HepG2 (cell line): ENCODE measurements at regions not wholly inside any gene's neighbourhood (a gene's known extent, or its start where the extent isn't known, plus 50 kb on each side); places are given as distances from the start of the nearest gene placed in this dataset.

Source experiments
- ATAC-seq: fragments of 200-7000 bp; cut with Tn5 transposase; 3 replicates; pipeline ENCODE4 v1.9.1; 2020; ENCODE audit warnings: mild to moderate bottlenecking, moderate library complexity
- BruUV-seq: library from RNA; stranded (reverse); fragments of 400-500 nt; replicated peaks from 2 replicates; lab custom pipeline; 2021; lab: Mats Ljungman, UMichigan
- CTCF ChIA-PET: fragments of 300-600 bp; formaldehyde crosslinking; extraction: SDS; loops from one replicate; lab custom pipeline; 2021; ENCODE audit warnings: low total read pairs, inconsistent platforms, low intra/inter-chr PET ratio; lab: Yijun Ruan, JAX
- POLR2A ChIA-PET: fragments of 350-600 bp; sonication (Branson Sonifier 250); formaldehyde crosslinking; loops from one replicate; lab custom pipeline; 2020; ENCODE audit warnings: antibody characterized with exemption, inconsistent platforms; lab: Yijun Ruan, JAX
- DNase-seq: peaks from one replicate; pipeline ENCODE4 v3.0.0-alpha.2; 2015; ENCODE audit warnings: low spot score
- FAIRE-seq: peaks from 3 replicates; lab custom pipeline; 2011; peaks lifted over from hg19 to GRCh38; lab: Jason Lieb, UNC
- H2AFZ ChIP-seq: one replicate; pipeline ENCODE4 v1.6.1; 2011; ENCODE audit warnings: low read length, inconsistent platforms
- H3K27ac ChIP-seq: fragments of 300-600 bp; 3 replicates; pipeline ENCODE4 v1.8.0; 2011; ENCODE audit warnings: mixed run types, mild to moderate bottlenecking, mixed read lengths, low read length, inconsistent platforms; ENCODE audit not compliant: insufficient read depth; ENCODE audit errors: extremely low read length
- H3K27me3 ChIP-seq, 2 experiments: fragments of 200-600 bp in 1 of 2; 2 replicates in 1 of 2; 3 replicates in 1 of 2; pipeline versions ENCODE4 v1.6.0 to v1.8.0; 2011; ENCODE audit warnings: low read length in 2 of 2, mild to moderate bottlenecking in 2 of 2, moderate library complexity in 2 of 2, inconsistent platforms in 1 of 2; ENCODE audit not compliant: insufficient read depth in 2 of 2, control insufficient read depth in 1 of 2
- H3K36me3 ChIP-seq, 2 experiments: fragments of 200-600 bp in 1 of 2; replicated peaks in 1 of 2; 2 replicates in 1 of 2; 3 replicates in 1 of 2; pipeline versions ENCODE4 v1.5.1 to v1.8.0; 2011; ENCODE audit warnings: low read length in 2 of 2, inconsistent platforms in 1 of 2; ENCODE audit not compliant: insufficient read depth in 2 of 2, control insufficient read depth in 1 of 2
- H3K4me1 ChIP-seq: 2 replicates; pipeline ENCODE4 v1.5.1; 2012; ENCODE audit warnings: low read length, inconsistent platforms; ENCODE audit not compliant: insufficient read depth
- H3K4me2 ChIP-seq: 2 replicates; pipeline ENCODE4 v1.6.0; 2011; ENCODE audit warnings: low read depth, low read length, inconsistent platforms
- H3K4me3 ChIP-seq, 3 experiments: fragments of 200-600 bp in 1 of 3; sonication (generic), shearing (Covaris generic) in 1 of 3; replicated peaks in 1 of 3; 2 replicates each; pipeline ENCODE4 v1.5.1; 2011 to 2016; ENCODE audit warnings: low read length in 3 of 3, inconsistent platforms in 2 of 3, low read depth in 2 of 3, mild to moderate bottlenecking in 2 of 3, control low read depth in 1 of 3, mixed read lengths in 1 of 3; ENCODE audit not compliant: insufficient read depth in 1 of 3
- H3K79me2 ChIP-seq: one replicate; pipeline ENCODE4 v1.6.1; 2011; ENCODE audit warnings: low read length, inconsistent platforms; ENCODE audit not compliant: insufficient read depth
- H3K9ac ChIP-seq: 2 replicates; pipeline ENCODE4 v1.6.0; 2011; ENCODE audit warnings: mild to moderate bottlenecking, low read depth, low read length, inconsistent platforms; ENCODE audit not compliant: insufficient read depth
- H3K9me3 ChIP-seq: 2 replicates; pipeline ENCODE4 v1.5.1; 2012; ENCODE audit warnings: mild to moderate bottlenecking, low read length
- H4K20me1 ChIP-seq: 2 replicates; pipeline ENCODE4 v1.6.0; 2011; ENCODE audit warnings: inconsistent platforms, mild to moderate bottlenecking, low read length, moderate library complexity; ENCODE audit not compliant: insufficient read depth
- RAD51 ChIP-seq: fragments of 450-650 bp; IDR thresholded peaks from 2 replicates; pipeline ENCODE4 v1.6.1; 2016; ENCODE audit warnings: borderline replicate concordance
- ZNF18 ChIP-seq: sonication (generic); formaldehyde crosslinking; IDR thresholded peaks from 2 replicates; pipeline ENCODE4 v1.8.0; 2022; ENCODE audit warnings: mild to moderate bottlenecking, missing genetic modification reagents; ENCODE audit not compliant: insufficient replicate concordance
- WGBS: methylation state at CpG from one replicate; pipeline ENCODE4 v1.1.6; 2017; ENCODE audit warnings: low lambda C conversion rate; 5-methylcytosine and 5-hydroxymethylcytosine counted together
- in situ Hi-C: cut with HindIII; loops from 2 replicates; pipeline ENCODE4 v1.10.0; 2017; ENCODE audit warnings: low pct_unique_long_range_greater_than_20kb; ENCODE audit not compliant: extremely low pct_ligation_motif_present
- intact Hi-C: fragments of 100-400 bp; cut with micrococcal nuclease; formaldehyde crosslinking; loops from one replicate; pipeline ENCODE4 v1.10.0; 2022; ENCODE audit not compliant: unreplicated experiment

- Histone ChIP-seq H3K79me2 (no peaks in the 10 kb centered on the region), H3K36me3 (no peaks in the 10 kb centered on the region), H3K9ac (no peak overlapping the region), H3K4me1 (no peaks in the 10 kb centered on the region), H3K27me3 (no peaks in the 10 kb centered on the region; a peak in 1 of 5 replicates), H3K9me3 (peaks cover 48% of the 10 kb centered on the region), H4K20me1 (no peaks in the 10 kb centered on the region), H3K4me2 (no peak overlapping the region), H2AFZ (no peak overlapping the region), H3K27ac (no peak overlapping the region), H3K4me3 (no peak overlapping the region)
- CTCF ChIA-PET: no interaction called here
- no peak for FAIRE-seq
- WGBS: 0% methylated on average over 2 of the region's 2 CpGs
- DNase-seq: no peak
- no peak for ATAC-seq
- no peak for TF ChIP-seq RAD51
- in situ Hi-C loops: no loop called here
- intact Hi-C loops: no loop called here
- no TSS peak for BruUV-seq
- POLR2A ChIA-PET: no interaction called here
Measured at GRCh38 chr11:127804747-127805400, 782.5 kb downstream of the ETS1 start.

- no peaks in the 10 kb centered on the region; a peak in 1 of 5 replicates for H3K27me3 ChIP-seq
- H3K4me3 ChIP-seq: no peak overlapping the region
- intact Hi-C loops (no loop called here), in situ Hi-C loops (no loop called here)
- H3K36me3 ChIP-seq: no peaks in the 10 kb centered on the region
- H3K4me2 ChIP-seq: no peak overlapping the region
- H2AFZ ChIP-seq: no peak overlapping the region
- no peak for TF ChIP-seq ZNF18 (CRISPR knock-in tag)
- H3K27ac ChIP-seq: no peak overlapping the region
- ChIA-PET CTCF (no interaction called here), POLR2A (no interaction called here)
- FAIRE-seq (no peak), DNase-seq (no peak), ATAC-seq (no peak)
- H4K20me1 ChIP-seq: no peaks in the 10 kb centered on the region
- no TSS peak for BruUV-seq
- H3K9ac ChIP-seq: no peak overlapping the region
- H3K79me2 ChIP-seq: no peaks in the 10 kb centered on the region
- no peaks in the 10 kb centered on the region for H3K4me1 ChIP-seq
- peaks cover 45% of the 10 kb centered on the region for H3K9me3 ChIP-seq
Measured at GRCh38 chr11:127803755-127804154, 783.6 kb downstream of the ETS1 start.
